ENCODE measurements at regions not wholly inside any gene's neighbourhood (a gene's known extent, or its start where the extent isn't known, plus 50 kb on each side); places are given as distances from the start of the nearest gene placed in this dataset.

DNA sequence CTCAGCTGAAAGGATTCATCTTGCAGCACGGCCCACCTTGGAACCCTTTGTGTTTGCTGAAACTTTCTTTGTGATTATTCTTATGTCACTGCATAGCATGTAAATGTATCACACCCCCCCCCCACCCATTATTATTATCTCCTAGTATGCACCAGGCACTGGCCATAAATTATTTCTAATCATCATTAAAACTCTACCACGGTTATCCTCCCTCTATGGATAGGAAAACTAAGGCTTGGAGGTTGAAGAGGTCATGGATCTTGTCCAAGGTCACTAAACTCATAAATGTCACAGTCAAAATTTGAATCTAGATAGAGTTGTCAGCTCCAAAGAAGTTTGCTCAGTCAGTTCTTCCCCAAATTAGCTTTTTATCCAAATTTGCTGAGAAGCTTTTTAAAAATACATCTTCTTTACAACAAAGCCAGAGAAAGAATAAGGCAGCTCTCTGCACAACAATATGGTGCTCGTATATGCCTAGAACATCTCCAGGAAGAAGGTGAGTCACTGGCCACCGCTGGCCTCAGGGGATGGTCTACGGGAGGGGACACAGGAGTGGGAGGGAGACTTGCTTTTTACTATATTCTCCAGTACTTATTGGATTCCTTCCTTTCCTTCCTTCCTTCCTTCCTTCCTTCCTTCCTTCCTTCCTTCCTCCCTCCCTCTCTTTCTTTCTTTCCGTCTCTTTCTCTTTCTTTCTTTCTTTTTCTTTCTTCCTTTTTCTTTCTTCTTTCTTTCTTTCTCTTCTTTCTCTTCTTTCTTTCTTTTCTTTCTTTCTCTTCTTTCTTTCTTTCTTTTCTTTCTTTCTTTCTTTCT, 134.5 kb downstream of the VEGFA start:
- intact Hi-C loops (cut with DNase I; ENCODE audit: low total_unique reads): no loop called here
- TF ChIP-seq POLR2AphosphoS5 (IDR thresholded peaks at IDR 0.05): no peak
- no peak for TF ChIP-seq POLR2A (IDR thresholded peaks at IDR 0.05)
- TF ChIP-seq, protein P1, sequence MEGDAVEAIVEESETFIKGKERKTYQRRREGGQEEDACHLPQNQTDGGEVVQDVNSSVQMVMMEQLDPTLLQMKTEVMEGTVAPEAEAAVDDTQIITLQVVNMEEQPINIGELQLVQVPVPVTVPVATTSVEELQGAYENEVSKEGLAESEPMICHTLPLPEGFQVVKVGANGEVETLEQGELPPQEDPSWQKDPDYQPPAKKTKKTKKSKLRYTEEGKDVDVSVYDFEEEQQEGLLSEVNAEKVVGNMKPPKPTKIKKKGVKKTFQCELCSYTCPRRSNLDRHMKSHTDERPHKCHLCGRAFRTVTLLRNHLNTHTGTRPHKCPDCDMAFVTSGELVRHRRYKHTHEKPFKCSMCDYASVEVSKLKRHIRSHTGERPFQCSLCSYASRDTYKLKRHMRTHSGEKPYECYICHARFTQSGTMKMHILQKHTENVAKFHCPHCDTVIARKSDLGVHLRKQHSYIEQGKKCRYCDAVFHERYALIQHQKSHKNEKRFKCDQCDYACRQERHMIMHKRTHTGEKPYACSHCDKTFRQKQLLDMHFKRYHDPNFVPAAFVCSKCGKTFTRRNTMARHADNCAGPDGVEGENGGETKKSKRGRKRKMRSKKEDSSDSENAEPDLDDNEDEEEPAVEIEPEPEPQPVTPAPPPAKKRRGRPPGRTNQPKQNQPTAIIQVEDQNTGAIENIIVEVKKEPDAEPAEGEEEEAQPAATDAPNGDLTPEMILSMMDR (IDR thresholded peaks at IDR 0.05): no peak
- no peak for TF ChIP-seq EP300 (IDR thresholded peaks at IDR 0.05)
- Histone ChIP-seq H3K36me3 (no peaks in the 10 kb centered on the region), H3K9me3 (no peaks in the 10 kb centered on the region), H3K27ac (no peak overlapping the region), H3K4me3 (no peak overlapping the region), H3K4me1 (peaks cover 13 to 19% (median 17%) of the 10 kb centered on the region in 4 donors), H3K27me3 (peaks cover 0 to 3% (median 0%) of the 10 kb centered on the region in 3 donors)
- WGBS, 5 donors: 78 to 92% (median 85%) methylated on average over 6 of the region's 6 CpGs
- DNase-seq: no peak

DNA sequence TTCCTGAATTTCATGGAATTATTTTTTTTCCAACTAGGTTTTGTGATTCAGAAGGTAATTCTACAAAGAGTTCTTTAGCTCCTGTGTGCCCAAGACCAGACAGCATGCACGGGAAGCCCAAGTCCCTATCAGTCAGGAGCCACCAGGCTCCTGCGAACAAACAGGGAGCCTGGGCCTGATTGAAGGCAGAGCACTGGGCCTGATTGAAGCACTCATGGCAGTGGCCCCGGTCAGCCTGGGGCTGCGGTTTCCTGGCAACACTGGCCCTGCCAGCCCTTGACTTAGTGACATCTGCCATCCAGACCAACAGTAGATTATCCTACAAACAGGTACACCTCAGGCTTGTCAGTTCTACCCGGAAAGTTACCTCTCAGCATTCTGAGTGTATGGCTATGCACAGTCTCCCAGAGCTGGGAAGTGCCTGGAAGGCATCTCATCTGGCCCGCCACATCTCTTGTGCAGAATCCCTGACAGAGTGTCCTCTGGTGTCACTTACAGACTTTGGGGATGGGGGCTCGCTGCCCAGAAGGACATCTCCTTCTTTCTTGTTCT, 133.8 kb downstream of the VEGFA start:
- H3K4me1 ChIP-seq: peaks cover 13 to 19% (median 17%) of the 10 kb centered on the region in 4 donors
- H3K27ac ChIP-seq: no peak overlapping the region
- 89 to 95% (median 92%) methylated on average over 7 of the region's 7 CpGs for WGBS, 5 donors
- H3K4me3 ChIP-seq: no peak overlapping the region
- no peak for DNase-seq
- intact Hi-C loops (cut with DNase I; ENCODE audit: low total_unique reads): no loop called here
- peaks cover 0 to 3% (median 0%) of the 10 kb centered on the region in 3 donors for H3K27me3 ChIP-seq
- H3K9me3 ChIP-seq: no peaks in the 10 kb centered on the region
- TF ChIP-seq EP300 (IDR thresholded peaks at IDR 0.05) (no peak), POLR2A (IDR thresholded peaks at IDR 0.05) (no peak), POLR2AphosphoS5 (IDR thresholded peaks at IDR 0.05) (no peak)
- TF ChIP-seq, protein P1 (IDR thresholded peaks at IDR 0.05): no peak
- H3K36me3 ChIP-seq: no peaks in the 10 kb centered on the region

DNA sequence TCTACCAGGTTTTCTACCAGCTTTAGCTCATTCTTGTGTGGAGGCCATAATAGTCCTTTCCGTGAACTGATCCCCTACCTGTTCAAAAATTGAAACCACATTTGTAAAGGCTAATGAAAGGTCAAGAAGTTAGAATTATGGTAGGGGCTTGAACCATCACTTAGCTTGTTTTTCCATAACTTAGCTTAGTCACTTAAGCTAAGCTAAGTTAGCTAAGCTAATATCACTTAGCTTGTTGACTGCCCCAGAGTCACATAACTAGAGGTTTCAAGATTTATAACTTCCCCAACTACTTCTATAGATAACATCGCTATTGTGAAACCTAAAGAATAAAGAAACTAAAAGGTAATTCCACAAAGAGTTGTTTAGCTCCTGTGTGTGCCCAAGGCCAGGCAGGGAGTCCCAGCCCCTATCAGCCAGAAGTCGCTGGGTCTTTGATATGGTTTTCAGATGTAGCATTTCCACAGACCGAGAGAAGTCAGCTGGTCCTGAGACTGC, 131.8 kb downstream of the VEGFA start:
- Histone ChIP-seq H3K4me1 (peaks cover 13 to 19% (median 17%) of the 10 kb centered on the region in 4 donors), H3K9me3 (no peaks in the 10 kb centered on the region), H3K36me3 (no peaks in the 10 kb centered on the region), H3K27ac (peak overlapping the region in 3 of 5 donors; percentile 3 to 69 (median 15)), H3K27me3 (peaks cover 0 to 3% (median 0%) of the 10 kb centered on the region in 3 donors), H3K4me3 (no peak overlapping the region)
- TF ChIP-seq POLR2A (IDR thresholded peaks at IDR 0.05) (no peak), EP300 (IDR thresholded peaks at IDR 0.05) (no peak), POLR2AphosphoS5 (IDR thresholded peaks at IDR 0.05) (no peak)
- TF ChIP-seq, protein P1 (IDR thresholded peaks at IDR 0.05): no peak
- DNase-seq: peak in 1 of 2 donors; percentile 59
- intact Hi-C loops (cut with DNase I; ENCODE audit: low total_unique reads): no loop called here
- 29 to 67% (median 44%) methylated on average over 4 of the region's 4 CpGs for WGBS, 5 donors

DNA sequence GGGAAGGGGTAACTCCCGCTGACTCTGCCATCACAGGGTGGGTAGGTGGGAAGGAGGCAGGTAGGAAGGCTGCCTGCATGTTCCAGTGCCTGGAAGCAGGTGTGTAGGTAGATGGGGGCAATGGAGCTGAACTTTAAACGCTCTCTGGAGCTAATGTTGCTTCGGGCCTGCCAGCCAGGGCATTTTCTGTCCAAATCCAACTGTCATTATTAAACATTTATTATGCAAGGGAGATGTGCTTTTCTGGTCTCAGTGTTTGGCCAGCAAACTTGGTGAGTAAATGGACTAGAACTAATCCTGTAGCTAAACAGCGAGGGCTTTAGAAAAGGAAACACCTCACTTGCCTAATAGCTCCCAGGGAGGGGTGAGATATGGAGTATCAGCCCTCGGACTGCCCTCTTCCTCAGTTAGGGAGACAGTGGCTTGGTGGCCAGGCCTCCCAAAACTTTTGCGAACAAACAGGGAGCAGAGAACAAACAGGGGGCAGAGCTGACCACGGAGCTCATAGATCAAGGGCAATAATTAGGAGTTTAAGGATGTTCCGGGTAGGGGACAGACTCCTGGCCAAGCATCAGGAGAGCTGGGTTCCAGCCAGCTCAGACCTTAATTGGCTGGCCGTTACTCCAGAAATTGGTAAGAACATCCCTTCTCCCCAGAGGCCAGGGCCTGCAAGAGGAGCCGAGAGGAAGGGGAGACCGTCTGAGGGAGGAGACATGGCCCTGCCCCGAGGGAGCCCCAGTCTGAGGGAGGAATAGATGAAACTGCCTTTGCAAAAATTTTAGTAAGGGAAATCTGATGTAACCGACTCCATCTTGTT, 131.1 kb downstream of the VEGFA start:
- peaks cover 13 to 19% (median 17%) of the 10 kb centered on the region in 4 donors for H3K4me1 ChIP-seq
- no peak overlapping the region for H3K4me3 ChIP-seq
- no peaks in the 10 kb centered on the region for H3K9me3 ChIP-seq
- intact Hi-C loops (cut with DNase I; ENCODE audit: low total_unique reads): no loop called here
- WGBS, 5 donors: 55 to 68% (median 60%) methylated on average over 13 of the region's 13 CpGs
- H3K27ac ChIP-seq: peak overlapping the region in 4 of 5 donors; percentile 8 to 69 (median 38)
- DNase-seq: peak in 1 of 2 donors; percentile 74
- peaks cover 0 to 3% (median 0%) of the 10 kb centered on the region in 3 donors for H3K27me3 ChIP-seq
- TF ChIP-seq POLR2AphosphoS5 (IDR thresholded peaks at IDR 0.05): no peak
- no peak for TF ChIP-seq POLR2A (IDR thresholded peaks at IDR 0.05)
- TF ChIP-seq, protein P1 (IDR thresholded peaks at IDR 0.05): no peak
- TF ChIP-seq EP300 (IDR thresholded peaks at IDR 0.05): no peak
- no peaks in the 10 kb centered on the region for H3K36me3 ChIP-seq
